NCI-H2029 treated with DMSO at 0.1 percent for 48 hours (cell line): ENCODE measurements at regions not wholly inside any gene's neighbourhood (a gene's known extent, or its start where the extent isn't known, plus 50 kb on each side); places are given as distances from the start of the nearest gene placed in this dataset.

Source experiments
- DNase-seq: peaks from one replicate; lab custom pipeline; 2025; lab: John Stamatoyannopoulos, UW

DNA sequence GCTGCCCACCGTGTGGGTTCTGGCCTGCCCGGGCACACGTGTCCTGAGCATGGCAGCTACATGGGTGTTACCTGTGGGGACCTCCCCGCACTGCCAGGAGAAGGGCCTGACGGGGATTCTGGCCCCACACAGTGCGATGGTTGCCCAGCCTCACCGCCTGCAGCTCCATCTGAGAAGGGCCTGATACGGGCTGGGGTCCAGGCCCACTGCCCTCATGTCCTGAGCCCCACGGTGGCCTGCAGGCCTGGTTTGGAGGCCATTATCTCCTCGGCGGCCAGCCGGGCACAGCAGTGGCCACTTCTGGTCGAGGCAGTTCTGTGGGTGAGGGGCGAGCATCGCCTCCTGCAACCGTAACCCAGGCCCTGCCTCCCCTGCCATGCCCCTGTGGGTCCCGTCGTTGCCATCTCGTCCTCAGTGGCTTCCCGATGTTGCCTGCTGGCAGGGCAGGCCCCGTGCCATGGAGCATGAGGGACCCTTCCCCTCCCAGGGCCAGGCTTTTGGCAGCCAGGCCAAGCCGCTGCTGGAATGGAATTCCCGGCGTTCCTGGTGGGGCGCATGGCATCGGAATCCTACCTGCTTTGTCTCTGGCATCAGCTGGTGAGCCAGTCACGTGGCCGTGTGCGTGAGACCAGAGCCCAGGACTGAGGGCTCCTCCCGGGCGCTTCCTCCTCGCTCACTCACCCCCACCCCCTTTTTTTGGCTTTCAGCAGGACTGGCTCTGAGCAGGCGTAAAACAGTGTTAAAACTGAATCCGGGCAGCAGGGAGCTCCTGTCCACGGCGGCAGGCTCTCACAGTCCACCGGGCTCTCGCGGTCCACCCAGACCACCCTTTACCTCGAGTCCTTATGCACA lies 71.9 kb upstream of the PPARA start:
- DNase-seq: no peak

DNA sequence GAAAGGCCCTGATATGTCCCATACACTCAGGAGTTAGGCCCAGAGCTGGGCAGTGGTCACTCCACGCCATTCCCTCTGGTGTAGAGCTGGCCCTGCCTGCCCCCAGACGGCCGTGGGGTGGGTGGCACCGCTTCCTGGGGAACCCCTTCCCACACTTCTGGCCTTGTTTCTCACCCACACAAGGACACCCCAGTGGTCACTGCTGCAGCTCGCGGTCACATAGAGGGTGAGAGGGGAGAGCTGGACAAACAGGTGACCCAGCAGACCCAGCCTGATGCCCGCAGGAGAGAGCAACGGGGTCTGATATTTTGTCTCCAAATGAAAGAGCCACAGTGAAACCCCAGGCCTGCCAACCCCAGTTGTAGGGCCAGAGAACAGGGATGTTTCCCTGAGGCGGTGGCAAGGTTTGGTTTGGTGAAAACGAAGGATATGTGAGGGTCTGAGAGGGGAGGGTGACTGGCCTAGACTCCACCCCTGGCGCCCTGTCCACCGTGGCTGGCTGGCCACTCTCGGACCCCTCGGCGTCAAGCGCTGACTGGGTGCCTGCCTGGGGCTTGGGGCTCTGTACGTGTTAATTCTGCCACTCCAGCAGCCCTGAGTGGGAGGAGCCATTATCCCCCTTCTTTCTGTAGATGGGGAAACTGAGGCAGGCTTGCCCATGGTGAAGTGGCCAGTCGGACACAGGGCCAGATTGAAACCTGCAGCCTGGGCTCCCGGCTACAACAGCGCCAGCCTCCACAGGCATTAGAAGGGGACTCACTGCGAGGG lies 71.0 kb upstream of the PPARA start:
- DNase-seq: no peak

DNA sequence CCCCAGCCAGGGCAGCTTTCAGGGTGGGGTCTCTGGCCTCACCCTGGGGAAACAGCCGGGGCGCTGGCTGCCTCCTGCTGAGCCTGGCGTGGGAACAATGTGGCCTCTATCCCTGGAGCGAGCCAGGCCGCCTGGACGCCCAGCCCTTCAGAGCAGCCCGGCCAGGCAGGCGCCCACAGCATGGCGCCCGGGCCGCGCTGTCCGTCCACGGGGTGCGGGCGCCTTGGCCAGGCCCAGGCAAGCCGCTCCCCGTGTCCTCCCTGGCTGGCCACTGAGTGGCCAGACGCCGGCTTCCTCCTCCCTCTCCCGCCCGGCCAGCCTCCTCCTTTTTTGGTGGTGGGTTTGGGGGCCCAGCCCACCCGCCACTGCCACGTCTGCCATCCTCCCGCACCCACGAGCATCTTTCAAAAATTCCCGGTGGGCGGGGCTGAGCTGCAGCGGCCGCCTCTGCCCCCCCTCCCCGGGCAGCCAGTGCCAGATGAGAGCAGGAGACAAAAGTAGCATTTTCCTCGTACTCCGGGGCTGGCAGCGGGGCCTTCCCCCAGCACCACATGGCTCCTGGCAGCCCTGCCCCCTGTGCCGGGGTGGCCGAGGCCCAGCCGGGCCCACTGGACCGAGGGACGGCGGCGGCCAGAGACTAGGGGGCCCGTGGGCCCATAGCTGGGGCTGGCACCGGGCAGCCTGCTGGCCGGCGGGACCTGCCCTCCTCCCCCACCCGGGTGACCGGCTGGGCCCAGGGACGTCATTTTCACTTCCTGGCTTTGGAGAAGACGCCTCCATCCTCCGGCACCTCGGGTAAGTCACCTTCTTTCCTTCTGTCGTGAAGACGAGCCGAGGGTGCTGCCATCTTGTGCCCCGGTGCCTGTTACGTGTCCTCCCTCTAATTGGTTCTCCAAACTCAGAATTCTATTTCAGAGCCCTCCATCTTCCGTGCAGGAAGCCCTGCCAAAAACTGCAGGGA lies 70.2 kb upstream of the PPARA start:
- no peak for DNase-seq

DNA sequence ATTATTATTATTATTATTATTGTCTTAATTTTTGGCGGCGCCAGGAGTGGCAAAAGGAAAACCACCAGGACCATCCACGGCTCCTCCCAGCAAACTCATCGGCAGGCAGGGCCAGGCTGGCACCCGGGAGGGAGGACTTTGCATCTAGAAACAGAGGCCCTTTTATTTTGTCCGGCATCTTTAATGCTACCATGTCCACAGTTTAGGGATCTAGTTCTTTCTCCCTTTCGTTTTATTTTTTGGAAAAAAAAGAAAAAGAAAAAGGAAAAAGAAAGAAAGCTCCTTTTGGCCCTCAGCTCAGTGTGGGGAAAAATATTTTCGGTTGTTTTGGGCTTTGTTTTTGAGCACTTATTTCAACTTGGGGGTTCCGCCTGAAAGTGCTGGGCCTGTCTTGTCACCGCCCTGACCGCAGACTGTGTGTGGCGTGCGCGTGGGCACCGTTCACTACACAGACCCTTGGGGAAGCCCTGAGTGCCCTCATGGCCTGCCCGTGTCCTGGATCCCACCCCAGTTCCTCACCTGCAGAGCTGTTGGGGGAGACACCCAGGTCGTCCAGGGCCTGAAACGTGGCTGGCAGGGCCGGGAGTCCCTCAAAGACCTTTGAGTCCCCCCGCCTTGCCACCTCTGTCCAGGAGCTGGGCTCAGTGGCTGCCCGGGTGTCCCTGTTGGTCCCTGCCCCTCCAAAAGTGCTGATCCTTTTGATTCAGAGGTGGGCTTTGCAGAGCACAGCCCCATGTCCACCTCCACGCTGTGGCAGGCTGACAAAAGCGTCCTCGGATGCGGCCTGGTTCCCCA lies 69.1 kb upstream of the PPARA start:
- DNase-seq: no peak

DNA sequence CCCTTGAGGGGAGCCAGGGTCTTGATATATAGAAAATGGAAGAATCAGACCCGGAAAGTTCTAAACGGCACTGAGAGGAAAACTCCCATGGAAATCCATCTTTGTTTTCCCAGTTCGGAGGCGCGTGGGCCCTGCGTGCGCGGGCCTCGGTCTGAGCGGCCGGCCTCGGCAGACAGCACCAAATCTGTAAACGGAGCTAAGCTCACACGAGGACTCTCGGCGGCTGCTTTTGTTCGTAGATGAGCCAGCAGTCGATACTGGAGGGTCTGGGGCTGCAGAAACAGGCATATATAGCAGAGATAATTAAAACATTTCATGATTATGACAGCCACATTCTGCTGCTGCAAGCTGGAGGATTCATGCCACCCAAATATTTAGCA lies 68.5 kb upstream of the PPARA start:
- DNase-seq: no peak

DNA sequence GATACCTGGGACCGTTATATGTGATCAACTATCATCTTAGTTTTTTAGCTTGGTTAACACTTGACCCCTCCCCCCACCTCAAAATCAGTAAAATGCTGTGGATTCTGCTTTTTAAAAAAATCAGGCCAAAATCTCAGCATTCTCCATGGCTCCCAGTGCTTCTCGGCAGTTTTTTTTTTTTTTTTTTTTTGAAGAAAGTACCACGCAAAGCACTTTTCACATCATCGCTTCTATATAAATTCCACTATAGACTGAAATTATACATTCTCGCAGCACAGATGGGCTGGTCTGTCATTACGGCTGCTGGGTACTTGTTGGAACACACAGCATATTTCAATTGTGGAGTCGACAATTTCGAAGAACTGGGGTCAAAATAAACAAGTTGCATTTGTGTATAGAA lies 67.7 kb upstream of the PPARA start:
- no peak for DNase-seq

DNA sequence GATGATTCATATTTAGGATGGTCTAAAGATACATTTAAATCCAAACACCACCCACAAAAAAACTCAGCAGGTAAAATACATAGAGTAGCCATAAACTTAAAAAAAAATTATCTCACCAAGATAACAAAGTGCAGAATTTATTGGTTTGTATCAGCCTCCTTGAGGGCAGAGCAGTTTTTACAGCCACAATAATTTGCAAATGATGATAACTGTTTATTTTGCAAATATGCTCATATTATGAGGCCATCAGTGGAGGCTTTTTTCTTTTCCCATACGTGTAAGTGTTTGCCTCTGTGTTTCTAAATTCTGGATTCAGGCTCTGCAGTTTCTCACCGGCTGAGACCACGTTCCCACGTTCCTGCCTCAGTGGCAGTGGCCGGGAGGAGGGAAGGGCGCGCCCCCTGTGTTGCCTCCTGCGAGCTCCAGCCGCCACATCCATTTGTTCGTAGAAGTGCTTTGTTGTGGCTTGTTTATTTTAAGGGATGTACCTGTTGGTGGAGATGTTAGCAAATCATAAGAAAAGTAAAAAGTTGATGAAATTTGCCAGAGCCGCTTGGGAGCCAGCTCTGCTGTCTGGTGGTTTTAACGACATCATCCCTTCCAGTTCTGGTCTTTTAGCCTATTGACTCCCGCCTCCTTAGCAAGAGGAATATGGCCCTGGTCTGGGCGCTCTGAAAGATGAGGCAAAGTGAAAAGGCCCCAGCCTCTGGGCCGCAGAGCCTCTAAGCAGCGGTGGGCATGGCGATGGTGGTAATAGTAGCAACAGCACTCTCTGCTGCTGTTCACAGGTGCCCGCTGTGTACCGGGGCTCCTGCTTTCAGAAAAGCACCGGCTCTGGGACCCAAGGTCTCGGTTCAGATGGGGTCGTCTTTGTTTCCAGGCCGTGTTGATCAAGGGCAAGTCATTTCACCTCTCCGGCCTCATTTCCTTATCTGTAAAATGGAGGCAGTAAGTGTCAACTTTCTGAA lies 66.7 kb upstream of the PPARA start:
- DNase-seq: no peak

DNA sequence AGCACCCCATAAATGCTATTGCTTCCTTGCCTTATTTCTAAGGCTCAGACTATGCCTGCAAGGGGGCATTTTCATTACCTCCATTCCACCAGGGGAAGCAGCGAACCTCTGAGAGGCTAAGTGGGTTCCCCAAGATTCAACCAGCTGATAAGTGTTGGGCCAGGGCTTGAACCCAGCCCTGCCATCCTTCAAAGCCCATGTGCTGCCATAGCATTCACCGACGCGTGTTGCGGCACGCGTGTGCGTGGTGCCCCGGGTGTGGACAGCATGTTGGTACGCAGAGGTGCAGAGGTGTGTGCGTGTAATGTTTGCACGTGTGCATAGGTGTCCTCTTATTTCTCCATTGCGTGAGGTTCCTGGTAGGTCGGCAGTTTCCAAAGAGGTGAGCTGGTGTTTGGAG lies 66.0 kb upstream of the PPARA start:
- DNase-seq: no peak

DNA sequence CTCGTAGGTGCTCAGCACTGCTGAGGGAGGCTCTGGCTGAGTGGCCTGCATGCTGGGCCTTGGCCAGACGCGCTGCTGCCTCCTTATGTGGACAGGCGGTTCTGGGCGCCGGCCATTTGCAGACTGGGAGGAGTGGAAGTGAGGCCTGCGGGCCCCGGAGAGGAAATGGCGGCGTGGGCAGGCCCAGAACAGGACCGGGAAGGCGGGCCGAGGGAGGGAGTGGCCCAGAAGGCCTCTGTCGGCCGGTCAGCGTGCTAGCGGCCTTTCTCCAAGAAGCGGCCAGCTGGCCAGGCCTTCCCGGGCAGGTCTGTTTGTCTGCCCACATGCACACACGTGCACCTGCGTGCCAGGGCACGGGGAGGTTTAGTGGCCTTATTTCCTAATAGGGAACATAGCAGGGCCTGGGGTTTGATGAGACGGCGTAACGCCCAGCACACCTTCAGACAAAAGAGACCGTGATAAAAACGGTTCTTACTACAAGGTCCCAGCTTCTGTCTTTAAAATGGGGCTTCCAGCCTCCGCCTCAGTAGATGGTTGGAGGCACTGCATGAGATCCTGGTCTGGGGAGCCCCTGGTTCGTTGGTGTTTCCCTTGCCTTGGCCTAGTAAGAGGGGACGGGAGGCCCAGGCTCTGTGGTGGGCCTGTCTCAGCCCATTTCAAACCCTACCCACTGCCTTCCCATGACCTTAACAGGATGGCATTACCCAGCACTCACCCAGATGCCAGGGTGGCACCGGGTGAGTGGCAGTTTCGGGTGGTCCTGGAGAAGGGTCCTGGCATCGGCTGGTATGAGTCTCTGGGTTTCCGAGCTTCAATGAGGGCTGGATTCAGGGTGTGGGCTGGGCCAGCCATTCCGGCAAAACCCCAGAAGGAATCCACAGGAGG lies 65.1 kb upstream of the PPARA start:
- DNase-seq: no peak

DNA sequence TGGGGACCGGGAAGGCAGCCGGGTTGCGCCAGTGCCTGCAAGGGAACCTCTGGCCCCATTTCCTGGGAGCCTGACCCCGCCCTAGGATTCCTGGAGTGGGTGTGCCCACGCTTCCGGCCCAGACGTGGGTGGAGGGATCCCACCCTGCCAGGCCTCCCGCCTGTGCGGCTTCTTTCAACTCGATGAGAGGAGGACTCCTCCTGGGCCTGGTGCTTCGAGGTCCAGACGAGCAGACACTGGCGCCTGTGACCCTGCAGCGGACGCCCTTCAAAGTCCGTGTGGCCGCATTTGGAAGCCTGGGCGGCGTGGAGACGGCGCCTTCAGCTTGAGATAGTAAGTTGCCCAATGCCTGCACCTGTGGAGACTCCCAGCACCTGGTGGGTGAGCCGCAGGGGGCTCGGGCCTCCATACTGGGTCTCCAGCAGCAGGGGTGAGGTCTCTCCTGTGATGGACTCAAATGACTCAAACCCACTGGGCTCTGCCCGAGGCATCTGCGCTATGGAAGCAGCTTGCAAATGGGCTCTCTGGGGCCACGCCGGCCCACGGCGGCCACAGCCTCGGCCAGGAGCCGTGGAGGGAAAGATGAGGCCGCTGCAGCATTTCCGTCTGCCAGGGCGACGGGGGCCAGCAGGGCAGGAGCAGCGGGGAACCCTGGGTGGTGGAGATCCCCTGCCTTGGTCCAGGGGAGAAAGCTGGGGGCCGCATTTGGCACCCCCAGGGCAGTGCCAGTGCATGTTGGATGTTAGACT lies 64.3 kb upstream of the PPARA start:
- no peak for DNase-seq

DNA sequence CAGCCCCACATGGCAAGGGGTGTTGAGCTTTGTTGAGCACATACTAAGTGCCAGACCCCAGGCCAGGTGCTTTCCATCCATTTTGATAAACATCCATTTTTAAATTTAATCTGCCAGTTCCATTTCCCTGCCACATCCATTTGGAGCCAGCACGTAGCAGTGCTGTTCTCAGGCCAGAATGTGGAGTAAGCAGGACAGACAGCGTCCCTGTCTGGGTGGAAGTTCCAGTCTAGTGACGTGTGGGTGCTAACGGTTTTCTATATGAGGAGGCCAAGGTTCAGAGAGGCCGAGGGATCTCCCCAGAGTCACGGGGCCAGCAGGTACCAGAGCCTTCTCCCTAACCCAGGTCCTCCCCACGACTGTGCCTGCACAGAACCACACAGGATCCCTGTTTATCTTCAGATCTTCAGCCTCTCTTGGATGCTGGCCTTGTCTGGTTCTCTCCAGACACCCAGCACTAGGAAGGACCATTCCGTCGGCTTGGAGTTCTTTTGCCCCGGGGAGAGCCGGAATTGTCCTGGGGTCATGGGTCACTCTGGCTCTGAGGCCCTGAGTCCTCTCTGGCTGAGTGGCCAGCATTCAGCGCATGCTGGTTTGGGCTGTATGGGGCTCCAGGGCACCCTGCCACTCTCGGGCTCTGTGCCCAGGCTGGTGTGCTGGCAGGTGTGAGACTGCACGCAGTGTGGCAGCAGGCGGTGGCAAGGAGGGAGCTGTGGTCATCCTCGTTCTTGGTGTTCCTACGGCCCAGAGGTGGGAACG lies 63.6 kb upstream of the PPARA start:
- DNase-seq: no peak

DNA sequence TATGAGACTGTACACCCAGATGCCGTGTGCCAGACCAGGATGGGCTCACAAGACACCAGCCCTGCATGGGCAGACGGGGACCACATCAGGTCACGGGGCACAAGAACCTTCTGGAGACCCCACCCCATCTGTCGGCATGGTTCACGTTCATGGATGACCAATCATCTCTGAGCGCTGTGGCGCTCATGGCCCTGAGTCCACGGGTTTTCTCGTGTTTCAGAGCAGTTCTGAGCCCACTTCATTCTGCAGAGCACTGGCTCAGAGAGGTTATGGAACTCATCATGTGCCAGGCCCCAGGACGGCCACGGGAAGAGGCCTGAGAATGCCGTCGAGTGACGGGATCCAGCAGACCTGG lies 63.0 kb upstream of the PPARA start:
- DNase-seq: no peak

DNA sequence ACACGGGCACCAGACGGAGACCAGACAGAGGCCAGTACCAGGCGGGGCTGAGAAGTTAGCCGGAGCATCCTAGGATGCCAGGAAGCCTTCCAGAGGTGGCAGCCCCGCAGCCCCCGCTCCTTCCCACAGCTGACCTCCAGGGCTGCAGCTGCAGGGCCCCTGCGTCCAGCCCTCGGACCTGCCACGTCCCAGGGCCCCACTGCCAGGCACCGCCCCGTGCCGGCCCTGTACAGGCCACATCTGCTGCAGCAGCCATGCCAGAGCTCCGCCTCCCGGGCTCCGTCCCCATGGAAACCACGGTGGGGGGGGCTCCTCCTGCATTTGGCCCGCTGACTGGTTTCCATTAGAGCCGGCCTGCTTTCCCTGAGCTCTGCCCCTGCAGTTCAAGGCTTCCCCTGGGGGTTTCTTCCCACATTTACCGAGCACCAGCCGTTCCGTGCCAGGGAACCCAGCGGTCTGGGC lies 62.5 kb upstream of the PPARA start:
- DNase-seq: no peak

DNA sequence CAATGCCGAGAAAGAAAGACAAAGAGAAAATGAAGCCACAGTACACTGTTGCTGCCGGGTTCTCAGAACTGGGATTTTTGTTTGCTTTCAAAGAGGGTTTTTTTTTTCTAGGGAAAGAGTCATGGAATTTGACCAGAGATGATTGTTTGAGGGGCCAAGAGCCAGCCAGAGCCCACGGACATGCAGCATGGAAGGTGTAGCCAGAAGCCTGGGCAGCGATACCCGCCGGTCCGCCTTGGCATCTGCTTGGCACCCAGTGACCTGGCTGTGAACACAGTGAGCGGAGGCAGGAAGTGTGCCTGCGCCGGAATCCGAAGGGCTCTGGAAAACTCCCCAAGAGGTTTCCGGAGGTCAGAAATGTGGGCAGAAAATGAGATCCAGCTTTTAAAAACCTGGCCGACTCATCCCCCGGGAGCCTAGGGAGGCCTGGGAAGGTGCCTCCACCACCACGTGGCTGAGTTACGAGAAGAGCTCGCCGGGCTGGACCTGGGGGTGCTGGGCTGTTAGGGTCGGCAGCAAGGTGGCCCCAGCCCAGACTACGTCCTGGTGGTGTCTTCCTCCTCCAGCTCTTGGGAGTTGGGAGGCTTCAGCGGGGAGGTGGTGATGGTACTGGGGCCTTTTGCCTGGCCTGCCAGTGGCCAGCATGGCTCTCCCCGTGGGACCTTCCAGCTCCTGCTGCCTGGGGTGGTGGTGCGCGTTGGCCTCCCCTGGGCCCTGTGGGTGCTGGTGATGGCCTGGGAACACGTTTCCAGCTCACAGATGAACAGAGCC lies 61.6 kb upstream of the PPARA start:
- DNase-seq: no peak

DNA sequence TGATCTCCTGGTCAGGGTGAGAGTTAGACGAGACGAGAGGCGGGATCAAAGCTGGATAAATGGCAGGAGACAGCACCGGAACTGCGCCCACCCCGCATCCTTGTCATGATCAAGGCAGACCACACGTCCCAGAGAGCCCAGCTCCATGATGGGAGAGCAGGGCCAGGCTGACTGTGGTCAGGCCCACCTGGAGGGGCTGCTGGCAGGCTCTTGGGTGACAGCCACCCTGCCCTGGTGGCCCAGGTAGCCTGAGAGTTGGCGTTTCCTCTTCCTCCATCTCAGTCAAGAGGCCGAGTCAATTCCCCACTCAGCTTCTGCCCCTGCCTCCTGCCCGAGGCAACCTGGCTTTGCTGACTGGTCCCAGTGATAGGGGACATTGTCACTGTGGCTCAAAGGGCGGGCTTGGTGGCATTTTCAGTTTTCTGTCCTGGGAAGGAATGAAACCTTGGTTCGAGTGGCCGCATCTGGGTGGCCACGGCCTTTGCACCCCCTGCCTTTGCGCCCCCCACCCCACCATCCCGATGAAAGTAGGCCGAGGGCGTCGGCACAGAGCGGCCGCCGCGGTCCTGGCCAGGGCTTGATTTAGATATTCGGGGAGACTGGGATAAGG lies 60.8 kb upstream of the PPARA start:
- no peak for DNase-seq

DNA sequence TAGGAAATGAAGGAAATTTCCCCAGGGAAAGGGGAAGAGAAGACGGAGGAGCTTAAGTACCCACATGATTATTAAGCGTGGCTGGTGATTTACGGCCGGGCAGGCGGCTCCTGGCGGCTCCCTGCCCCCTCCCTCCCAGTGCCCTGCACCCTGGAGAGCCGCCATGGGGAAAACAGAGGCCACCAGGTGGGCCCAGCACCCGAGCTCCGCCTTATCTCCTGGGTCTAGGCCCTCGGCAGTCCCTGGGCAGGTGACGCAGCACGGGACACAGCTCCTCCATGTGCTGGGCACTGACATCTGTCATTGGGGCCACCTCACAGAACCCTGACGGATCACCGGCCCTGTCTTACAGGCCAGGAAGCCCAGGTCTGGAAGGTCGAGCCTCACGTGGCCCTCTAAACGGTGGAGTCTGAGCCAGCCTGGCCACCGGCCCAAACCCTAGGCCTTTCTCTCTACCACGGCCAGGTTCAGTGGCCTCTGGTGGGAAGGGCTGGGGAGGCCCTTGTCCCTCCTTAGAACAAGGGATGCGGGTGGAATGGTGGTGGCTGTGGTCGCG lies 60.2 kb upstream of the PPARA start:
- no peak for DNase-seq
